ENCODE measurements at regions not wholly inside any gene's neighbourhood (a gene's known extent, or its start where the extent isn't known, plus 50 kb on each side); places are given as distances from the start of the nearest gene placed in this dataset.
"Not testable (repeated sequence)": the region's sequence is repeated elsewhere in the genome, so short reads cannot be mapped to it uniquely, and the experiment has no call there.

GRCh38 chr13:40351537-40352379, 314.7 kb downstream of the FOXO1 start:
- Histone ChIP-seq H3K27me3 (no peaks in the 10 kb centered on the region), H3K4me3 (no peak overlapping the region), H3K36me3 (no peaks in the 10 kb centered on the region), H3K27ac (peak overlapping the region in 1 of 4 donors; percentile 25), H3K9me3 (no peaks in the 10 kb centered on the region), H3K4me1 (no peaks in the 10 kb centered on the region)
- TF ChIP-seq, protein P1, sequence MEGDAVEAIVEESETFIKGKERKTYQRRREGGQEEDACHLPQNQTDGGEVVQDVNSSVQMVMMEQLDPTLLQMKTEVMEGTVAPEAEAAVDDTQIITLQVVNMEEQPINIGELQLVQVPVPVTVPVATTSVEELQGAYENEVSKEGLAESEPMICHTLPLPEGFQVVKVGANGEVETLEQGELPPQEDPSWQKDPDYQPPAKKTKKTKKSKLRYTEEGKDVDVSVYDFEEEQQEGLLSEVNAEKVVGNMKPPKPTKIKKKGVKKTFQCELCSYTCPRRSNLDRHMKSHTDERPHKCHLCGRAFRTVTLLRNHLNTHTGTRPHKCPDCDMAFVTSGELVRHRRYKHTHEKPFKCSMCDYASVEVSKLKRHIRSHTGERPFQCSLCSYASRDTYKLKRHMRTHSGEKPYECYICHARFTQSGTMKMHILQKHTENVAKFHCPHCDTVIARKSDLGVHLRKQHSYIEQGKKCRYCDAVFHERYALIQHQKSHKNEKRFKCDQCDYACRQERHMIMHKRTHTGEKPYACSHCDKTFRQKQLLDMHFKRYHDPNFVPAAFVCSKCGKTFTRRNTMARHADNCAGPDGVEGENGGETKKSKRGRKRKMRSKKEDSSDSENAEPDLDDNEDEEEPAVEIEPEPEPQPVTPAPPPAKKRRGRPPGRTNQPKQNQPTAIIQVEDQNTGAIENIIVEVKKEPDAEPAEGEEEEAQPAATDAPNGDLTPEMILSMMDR (IDR thresholded peaks at IDR 0.05) = no peak
- no peak for TF ChIP-seq POLR2A (IDR thresholded peaks at IDR 0.05)
- DNase-seq = no peak

GRCh38 chr13:40352380-40352778, 314.1 kb downstream of the FOXO1 start:
- Histone ChIP-seq H3K9me3 (no peaks in the 10 kb centered on the region), H3K36me3 (no peaks in the 10 kb centered on the region), H3K4me3 (no peak overlapping the region), H3K27ac (peak overlapping the region in 2 of 4 donors; percentile 25 to 32), H3K27me3 (no peaks in the 10 kb centered on the region), H3K4me1 (no peaks in the 10 kb centered on the region)
- no peak for TF ChIP-seq POLR2A (IDR thresholded peaks at IDR 0.05)
- TF ChIP-seq, protein P1 (IDR thresholded peaks at IDR 0.05) = no peak
- no peak for DNase-seq

GRCh38 chr13:40352802-40353562, 313.5 kb downstream of the FOXO1 start:
- TF ChIP-seq, protein P1 (IDR thresholded peaks at IDR 0.05) = no peak
- no peak for TF ChIP-seq POLR2A (IDR thresholded peaks at IDR 0.05)
- no peaks in the 10 kb centered on the region for H3K27me3 ChIP-seq
- no peak for DNase-seq
- H3K27ac ChIP-seq = peak overlapping the region in 1 of 4 donors; percentile 32
- H3K4me1 ChIP-seq = no peaks in the 10 kb centered on the region
- no peaks in the 10 kb centered on the region for H3K36me3 ChIP-seq
- no peak overlapping the region for H3K4me3 ChIP-seq
- H3K9me3 ChIP-seq = no peaks in the 10 kb centered on the region

GRCh38 chr13:40355126-40355724, 311.2 kb downstream of the FOXO1 start:
- Histone ChIP-seq H3K27me3 (no peaks in the 10 kb centered on the region), H3K4me3 (no peak overlapping the region), H3K9me3 (no peaks in the 10 kb centered on the region), H3K4me1 (no peaks in the 10 kb centered on the region), H3K27ac (no peak overlapping the region), H3K36me3 (no peaks in the 10 kb centered on the region)
- no peak for DNase-seq
- TF ChIP-seq POLR2A (IDR thresholded peaks at IDR 0.05) = no peak
- TF ChIP-seq, protein P1 (IDR thresholded peaks at IDR 0.05) = no peak

DNA sequence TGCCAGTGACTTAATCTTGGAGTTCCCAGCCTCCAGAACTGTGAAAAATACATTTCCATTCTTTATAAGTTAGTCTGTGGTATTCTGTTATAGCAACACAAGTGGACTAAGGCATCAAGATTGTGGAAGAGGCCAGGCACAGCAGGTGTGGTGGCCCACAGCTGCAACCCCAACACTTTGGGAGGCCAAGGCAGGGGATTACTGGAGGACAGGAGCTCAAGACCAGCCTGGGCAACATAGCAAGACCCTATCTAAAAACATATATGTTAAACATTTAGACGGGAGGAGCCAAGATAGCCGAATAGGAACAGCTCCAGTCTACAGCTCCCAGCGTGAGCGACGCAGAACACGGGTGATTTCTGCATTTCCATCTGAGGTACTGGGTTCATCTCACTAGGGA, 310.4 kb downstream of the FOXO1 start:
- no peaks in the 10 kb centered on the region for H3K9me3 ChIP-seq

GRCh38 chr13:40356458-40356857, 310.0 kb downstream of the FOXO1 start:
- H3K4me3 ChIP-seq, H3K27me3 ChIP-seq, H3K27ac ChIP-seq: not testable (repeated sequence)

More for the DNA sequence above, 310.4 kb downstream of the FOXO1 start:
- Histone ChIP-seq H3K4me3 (no peak overlapping the region), H3K4me1 (no peaks in the 10 kb centered on the region), H3K27ac (no peak overlapping the region), H3K36me3 (no peaks in the 10 kb centered on the region), H3K27me3 (no peaks in the 10 kb centered on the region)
- TF ChIP-seq, protein P1 (IDR thresholded peaks at IDR 0.05) = no peak
- no peak for TF ChIP-seq POLR2A (IDR thresholded peaks at IDR 0.05)
- no peak for DNase-seq

More at GRCh38 chr13:40356458-40356857, 310.0 kb downstream of the FOXO1 start:
- not testable (repeated sequence) for H3K4me1 ChIP-seq, DNase-seq, H3K9me3 ChIP-seq, H3K36me3 ChIP-seq

Measured in Peyer's patch (tissue), 4 donors.